ENCODE measurements at regions not wholly inside any gene's neighbourhood (a gene's known extent, or its start where the extent isn't known, plus 50 kb on each side); places are given as distances from the start of the nearest gene placed in this dataset.

GRCh38 chr13:34777089-34777913 is 164.8 kb upstream of the NBEA start:
- no peak for DNase-seq

- no peak for DNase-seq
These were observed 164.2 kb upstream of the NBEA start for GRCh38 chr13:34777914-34778303.

- DNase-seq: peak; percentile 30
These were observed 162.9 kb upstream of the NBEA start for GRCh38 chr13:34779171-34779570.

- DNase-seq: no peak
These were observed 148.8 kb upstream of the NBEA start for GRCh38 chr13:34793301-34793700.

GRCh38 chr13:34803756-34804155 is 138.3 kb upstream of the NBEA start:
- DNase-seq: no peak

- no peak for DNase-seq
These were observed 136.7 kb upstream of the NBEA start for GRCh38 chr13:34805347-34805746.

GRCh38 chr13:34808649-34809048 is 133.4 kb upstream of the NBEA start:
- DNase-seq: no peak

- DNase-seq: no peak
These were observed 131.1 kb upstream of the NBEA start for GRCh38 chr13:34810996-34811395.

GRCh38 chr13:34815526-34815925 is 126.5 kb upstream of the NBEA start:
- no peak for DNase-seq

GRCh38 chr13:34816245-34816884 is 125.7 kb upstream of the NBEA start:
- DNase-seq: no peak

- DNase-seq: no peak
These were observed 125.0 kb upstream of the NBEA start for GRCh38 chr13:34816908-34817665.

- peak; percentile 78 for DNase-seq
These were observed 119.4 kb upstream of the NBEA start for GRCh38 chr13:34822650-34823049.

GRCh38 chr13:34826432-34826831 is 115.6 kb upstream of the NBEA start:
- no peak for DNase-seq

GRCh38 chr13:34833562-34834182 is 108.4 kb upstream of the NBEA start:
- peak; percentile 70 for DNase-seq

- no peak for DNase-seq
These were observed 99.6 kb upstream of the NBEA start for GRCh38 chr13:34842466-34842865.

- peak; percentile 76 for DNase-seq
These were observed 94.3 kb upstream of the NBEA start for GRCh38 chr13:34847766-34848165.

- DNase-seq: no peak
These were observed 92.7 kb upstream of the NBEA start for GRCh38 chr13:34849406-34849805.

- DNase-seq: no peak
These were observed 88.9 kb upstream of the NBEA start for GRCh38 chr13:34853161-34853560.

- DNase-seq: no peak
These were observed 84.3 kb upstream of the NBEA start for GRCh38 chr13:34857558-34858325.

GRCh38 chr13:34862311-34862710 is 79.8 kb upstream of the NBEA start:
- DNase-seq: no peak

- no peak for DNase-seq
These were observed 79.4 kb upstream of the NBEA start for GRCh38 chr13:34862716-34863115.

GRCh38 chr13:34863360-34864135 is 78.5 kb upstream of the NBEA start:
- peak; percentile 84 for DNase-seq
